GM23338 (cell line): ENCODE measurements at regions not wholly inside any gene's neighbourhood (a gene's known extent, or its start where the extent isn't known, plus 50 kb on each side); places are given as distances from the start of the nearest gene placed in this dataset.

Source experiments
- CREB1 ChIP-seq: fragments of 250-450 bp; sonication (Bioruptor Pico); IDR thresholded peaks from 2 replicates; pipeline ENCODE4 v1.5.0; 2020; ENCODE audit warnings: low read depth, mild to moderate bottlenecking, moderate library complexity
- CTCF ChIP-seq, 2 experiments: fragments of 200-600 bp in 1 of 2; sonication (generic) in 1 of 2; conservative IDR thresholded peaks; 2 replicates each; pipeline versions ENCODE4 v1.5.1 to v1.6.1; 2016 to 2017; ENCODE audit warnings: antibody characterized with exemption in 2 of 2, low read depth in 2 of 2, mild to moderate bottlenecking in 2 of 2, moderate library complexity in 1 of 2
- ETS1 ChIP-seq: IDR thresholded peaks from 2 replicates; pipeline ENCODE4 v1.6.1; 2016; ENCODE audit warnings: antibody characterized with exemption
- EZH2 ChIP-seq: fragments of 200-600 bp; sonication (generic); IDR thresholded peaks from one replicate; pipeline ENCODE4 v1.8.0; 2017; ENCODE audit warnings: antibody characterized with exemption, mild to moderate bottlenecking, low read depth; ENCODE audit not compliant: unreplicated experiment
- JUNB ChIP-seq: IDR thresholded peaks from one replicate; pipeline ENCODE4 v1.6.1; 2016; ENCODE audit warnings: antibody characterized with exemption; ENCODE audit not compliant: unreplicated experiment
- NANOG ChIP-seq: IDR thresholded peaks from 2 replicates; pipeline ENCODE4 v1.6.1; 2016; ENCODE audit warnings: antibody characterized with exemption, borderline replicate concordance
- POLR2AphosphoS5 ChIP-seq: IDR thresholded peaks from 2 replicates; pipeline ENCODE4 v1.6.1; 2016; ENCODE audit warnings: antibody characterized with exemption, low read depth
- STAT1 ChIP-seq: IDR thresholded peaks from one replicate; pipeline ENCODE4 v1.6.1; 2016; ENCODE audit warnings: antibody characterized with exemption; ENCODE audit not compliant: unreplicated experiment
- ZNF114 ChIP-seq: fragments of 250-450 bp; sonication (Bioruptor Pico); IDR thresholded peaks from 2 replicates; pipeline ENCODE4 v1.5.0; 2020; ENCODE audit warnings: mild to moderate bottlenecking, moderate library complexity
- ZNF331 ChIP-seq: fragments of 250-450 bp; sonication (Bioruptor Pico); IDR thresholded peaks from 2 replicates; pipeline ENCODE4 v1.5.0; 2020; ENCODE audit warnings: low read depth, mild to moderate bottlenecking, moderate library complexity
- ZNF462 ChIP-seq: fragments of 250-450 bp; sonication (Bioruptor Pico); IDR thresholded peaks from 2 replicates; pipeline ENCODE4 v1.5.0; 2020; ENCODE audit warnings: mild to moderate bottlenecking, moderate library complexity

- TF ChIP-seq ZNF462 (CRISPR knock-in tag): no peak
- TF ChIP-seq EZH2: no peak
- TF ChIP-seq NANOG: no peak
- TF ChIP-seq CTCF (conservative IDR thresholded peaks at IDR 0.05; ENCODE audit: low read depth in 2 of 2): no peak
- no peak for TF ChIP-seq STAT1
- no peak for TF ChIP-seq ETS1
- no peak for TF ChIP-seq ZNF114
- no peak for TF ChIP-seq POLR2AphosphoS5
- no peak for TF ChIP-seq CREB1
- TF ChIP-seq JUNB: no peak
- no peak for TF ChIP-seq ZNF331 (CRISPR knock-in tag)
Observed at GRCh38 chr1:61539720-61540462, 185.1 kb downstream of the TM2D1 start (continued).
